OCI-LY3 (cell line): ENCODE measurements at regions not wholly inside any gene's neighbourhood (a gene's known extent, or its start where the extent isn't known, plus 50 kb on each side); places are given as distances from the start of the nearest gene placed in this dataset.

Source experiments
- H2AFZ ChIP-seq: fragments of 200-600, 300-600 bp; shearing (Covaris generic); 2 replicates; pipeline ENCODE4 v1.6.0; 2014; ENCODE audit warnings: antibody characterized with exemption, low read depth, low read length
- H3K27ac ChIP-seq: fragments of 200-600, 300-600 bp; sonication (generic); 2 replicates; pipeline ENCODE4 v1.5.1; 2014; ENCODE audit warnings: mild to moderate bottlenecking, low read length, moderate library complexity, mixed read lengths
- H3K27me3 ChIP-seq: fragments of 200-600, 300-600 bp; sonication (generic); 2 replicates; pipeline ENCODE4 v1.6.1; 2014; ENCODE audit warnings: low read depth, low read length, mixed read lengths
- H3K36me3 ChIP-seq: fragments of 200-600, 300-600 bp; sonication (generic); replicated peaks from 2 replicates; pipeline ENCODE3; 2014; ENCODE audit warnings: low read depth, low read length, mixed read lengths
- H3K4me1 ChIP-seq: fragments of 300-600, 200-600 bp; sonication (generic); 2 replicates; pipeline ENCODE4 v1.6.1; 2014; ENCODE audit warnings: low read length, mixed read lengths
- H3K4me2 ChIP-seq: fragments of 200-600, 300-600 bp; sonication (generic); 2 replicates; pipeline ENCODE4 v1.6.1; 2014; ENCODE audit warnings: low read length, mixed read lengths
- H3K4me3 ChIP-seq: fragments of 300-600, 200-600 bp; sonication (generic); 2 replicates; pipeline ENCODE4 v1.5.1; 2014; ENCODE audit warnings: antibody characterized with exemption, mild to moderate bottlenecking, low read length, moderate library complexity
- H3K79me2 ChIP-seq: fragments of 300-600, 200-600 bp; shearing (Covaris generic); 2 replicates; pipeline ENCODE4 v1.6.1; 2014; ENCODE audit warnings: mild to moderate bottlenecking, low read length, mixed read lengths
- H3K9ac ChIP-seq: fragments of 300-600, 200-600 bp; shearing (Covaris generic); 2 replicates; pipeline ENCODE4 v1.6.0; 2014; ENCODE audit warnings: mild to moderate bottlenecking, low read length, moderate library complexity
- H3K9me3 ChIP-seq: fragments of 200-600, 300-600 bp; shearing (Covaris generic); 2 replicates; pipeline ENCODE4 v1.6.1; 2014; ENCODE audit warnings: low read length, mixed read lengths; ENCODE audit not compliant: insufficient read depth
- H4K20me1 ChIP-seq: fragments of 200-600, 300-600 bp; sonication (generic); 2 replicates; pipeline ENCODE4 v1.6.1; 2016; ENCODE audit warnings: low read length, mixed read lengths; ENCODE audit not compliant: insufficient read depth
- EZH2phosphoT487 ChIP-seq: fragments of 200-600 bp; shearing (Covaris generic); IDR thresholded peaks from 2 replicates; pipeline ENCODE4 v1.6.1; 2018; ENCODE audit warnings: antibody characterized with exemption, mixed run types, low read depth
- TF ChIP-seq, protein P1 (sequence below): fragments of 200-600, 300-600 bp; sonication (generic); IDR thresholded peaks from 2 replicates; pipeline ENCODE4 v1.5.1; 2014; ENCODE audit warnings: antibody characterized with exemption, low read length, low read depth

DNA sequence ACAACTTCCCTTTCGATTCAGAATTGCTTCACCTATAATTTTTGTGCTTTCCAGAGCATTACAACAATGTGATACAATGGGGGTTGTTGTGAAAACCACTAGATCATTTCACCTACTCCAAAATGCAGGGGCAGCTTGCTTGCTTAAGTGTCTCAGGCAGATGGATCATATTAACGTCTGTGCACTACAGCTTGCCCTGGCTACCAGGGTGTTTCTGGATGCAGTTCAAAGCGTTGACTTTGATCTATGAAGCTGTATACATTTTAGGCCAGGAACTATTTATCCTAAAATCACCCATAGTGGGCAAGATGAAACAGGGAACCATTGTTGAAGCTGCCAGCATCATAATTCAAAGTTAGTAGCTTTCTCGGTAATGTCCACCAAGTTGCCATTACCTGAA is 339.5 kb upstream of the HSF2 start:
- TF ChIP-seq, protein P1, sequence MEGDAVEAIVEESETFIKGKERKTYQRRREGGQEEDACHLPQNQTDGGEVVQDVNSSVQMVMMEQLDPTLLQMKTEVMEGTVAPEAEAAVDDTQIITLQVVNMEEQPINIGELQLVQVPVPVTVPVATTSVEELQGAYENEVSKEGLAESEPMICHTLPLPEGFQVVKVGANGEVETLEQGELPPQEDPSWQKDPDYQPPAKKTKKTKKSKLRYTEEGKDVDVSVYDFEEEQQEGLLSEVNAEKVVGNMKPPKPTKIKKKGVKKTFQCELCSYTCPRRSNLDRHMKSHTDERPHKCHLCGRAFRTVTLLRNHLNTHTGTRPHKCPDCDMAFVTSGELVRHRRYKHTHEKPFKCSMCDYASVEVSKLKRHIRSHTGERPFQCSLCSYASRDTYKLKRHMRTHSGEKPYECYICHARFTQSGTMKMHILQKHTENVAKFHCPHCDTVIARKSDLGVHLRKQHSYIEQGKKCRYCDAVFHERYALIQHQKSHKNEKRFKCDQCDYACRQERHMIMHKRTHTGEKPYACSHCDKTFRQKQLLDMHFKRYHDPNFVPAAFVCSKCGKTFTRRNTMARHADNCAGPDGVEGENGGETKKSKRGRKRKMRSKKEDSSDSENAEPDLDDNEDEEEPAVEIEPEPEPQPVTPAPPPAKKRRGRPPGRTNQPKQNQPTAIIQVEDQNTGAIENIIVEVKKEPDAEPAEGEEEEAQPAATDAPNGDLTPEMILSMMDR, result no peak
- no peak for TF ChIP-seq EZH2phosphoT487
- H3K79me2 ChIP-seq, result no peaks in the 10 kb centered on the region
- H3K9ac ChIP-seq, result no peak overlapping the region
- H3K27ac ChIP-seq, result no peak overlapping the region
- no peak overlapping the region for H3K4me3 ChIP-seq
- no peaks in the 10 kb centered on the region for H3K4me1 ChIP-seq
- no peaks in the 10 kb centered on the region for H4K20me1 ChIP-seq
- H3K27me3 ChIP-seq, result no peaks in the 10 kb centered on the region
- no peak overlapping the region for H3K4me2 ChIP-seq
- H3K9me3 ChIP-seq, result no peaks in the 10 kb centered on the region
- H3K36me3 ChIP-seq, result no peaks in the 10 kb centered on the region
- H2AFZ ChIP-seq, result no peak overlapping the region

DNA sequence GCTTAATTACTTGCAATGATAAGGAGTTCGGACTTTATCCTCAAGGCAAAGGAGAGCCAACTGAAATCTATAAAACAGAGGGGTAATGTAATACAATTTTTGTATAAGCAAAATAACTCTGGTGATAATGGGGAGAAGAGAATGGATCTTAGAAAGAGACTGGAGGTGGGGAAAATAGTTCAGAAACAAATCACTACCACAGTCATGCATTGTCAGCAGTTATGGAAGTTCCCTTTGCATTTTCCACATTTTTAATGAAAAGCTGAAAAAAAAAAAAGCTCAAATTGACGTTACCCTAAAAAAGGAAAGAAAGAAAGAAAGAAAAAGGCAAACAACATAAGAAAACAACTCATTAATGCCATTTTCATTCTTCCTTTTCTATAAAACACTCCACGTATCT is 337.6 kb upstream of the HSF2 start:
- Histone ChIP-seq H3K79me2 (no peaks in the 10 kb centered on the region), H2AFZ (no peak overlapping the region), H3K9me3 (no peaks in the 10 kb centered on the region), H3K4me1 (no peaks in the 10 kb centered on the region), H3K4me3 (no peak overlapping the region), H3K27ac (no peak overlapping the region), H3K9ac (no peak overlapping the region), H3K36me3 (no peaks in the 10 kb centered on the region), H4K20me1 (no peaks in the 10 kb centered on the region), H3K27me3 (no peaks in the 10 kb centered on the region), H3K4me2 (no peak overlapping the region)
- TF ChIP-seq EZH2phosphoT487, result no peak
- TF ChIP-seq, protein P1, result no peak

DNA sequence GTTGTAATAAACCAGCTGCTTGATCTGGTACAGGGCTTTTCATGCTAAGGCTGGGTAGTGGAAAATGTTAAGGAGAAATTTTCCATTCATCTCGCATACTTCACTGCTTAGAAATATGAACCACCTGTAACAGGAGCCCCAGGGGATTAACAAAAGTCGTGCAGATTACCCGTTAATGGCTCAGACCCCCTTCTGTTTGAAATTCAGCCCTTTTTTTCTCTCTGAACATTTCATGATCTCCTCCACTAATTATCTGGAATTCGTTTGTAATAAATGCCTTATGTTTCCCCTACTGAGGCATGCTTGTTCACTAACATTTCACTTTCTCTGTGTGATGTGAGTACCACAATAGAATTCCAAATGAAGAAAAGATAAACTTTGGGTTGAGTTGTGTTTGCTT is 336.4 kb upstream of the HSF2 start:
- Histone ChIP-seq H3K27me3 (no peaks in the 10 kb centered on the region), H3K9me3 (no peaks in the 10 kb centered on the region), H2AFZ (no peak overlapping the region), H3K4me2 (no peak overlapping the region), H3K36me3 (no peaks in the 10 kb centered on the region), H3K4me3 (no peak overlapping the region), H3K27ac (no peak overlapping the region), H4K20me1 (no peaks in the 10 kb centered on the region), H3K9ac (no peak overlapping the region), H3K79me2 (no peaks in the 10 kb centered on the region), H3K4me1 (no peaks in the 10 kb centered on the region)
- no peak for TF ChIP-seq EZH2phosphoT487
- TF ChIP-seq, protein P1, result no peak

DNA sequence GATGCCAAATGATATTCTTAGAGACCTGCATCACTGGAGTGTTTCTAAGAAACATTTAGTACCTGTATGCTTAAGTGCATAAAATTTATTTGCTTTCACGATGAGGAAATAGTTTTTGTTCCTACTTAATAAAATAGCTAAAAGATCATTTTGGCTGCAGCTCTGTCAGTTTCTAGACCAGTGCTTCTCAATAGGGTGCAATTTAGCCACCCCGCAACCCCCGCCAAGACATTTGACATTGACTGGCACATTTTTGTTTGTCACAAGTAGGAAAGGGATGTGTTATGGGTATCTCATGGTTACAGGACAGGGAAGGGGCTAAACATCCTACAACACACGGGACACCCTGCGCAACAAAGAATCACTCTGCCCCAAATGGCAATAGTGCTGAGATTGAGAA is 335.7 kb upstream of the HSF2 start:
- no peaks in the 10 kb centered on the region for H3K4me1 ChIP-seq

More for the DNA sequence above, 335.7 kb upstream of the HSF2 start:
- H3K4me2 ChIP-seq, result no peak overlapping the region
- no peak overlapping the region for H3K27ac ChIP-seq
- TF ChIP-seq EZH2phosphoT487, result no peak
- TF ChIP-seq, protein P1, result no peak
- no peaks in the 10 kb centered on the region for H3K27me3 ChIP-seq
- no peak overlapping the region for H3K9ac ChIP-seq
- no peaks in the 10 kb centered on the region for H4K20me1 ChIP-seq
- no peaks in the 10 kb centered on the region for H3K79me2 ChIP-seq
- no peaks in the 10 kb centered on the region for H3K36me3 ChIP-seq
- no peaks in the 10 kb centered on the region for H3K9me3 ChIP-seq
- H2AFZ ChIP-seq, result no peak overlapping the region
- no peak overlapping the region for H3K4me3 ChIP-seq
